Panc1 (cell line): ENCODE measurements at regions not wholly inside any gene's neighbourhood (a gene's known extent, or its start where the extent isn't known, plus 50 kb on each side); places are given as distances from the start of the nearest gene placed in this dataset.

ENCODE experiments used
- ATAC-seq: fragments of 200-7000 bp; cut with Tn5 transposase; 2 replicates; pipeline ENCODE4 v1.9.1; 2020; ENCODE audit warnings: mild to moderate bottlenecking, moderate library complexity
- BruUV-seq: library from RNA; stranded (reverse); fragments of 400-500 nt; replicated peaks from 2 replicates; lab custom pipeline; 2021; lab: Mats Ljungman, UMichigan
- CTCF ChIA-PET: fragments of 300-600 bp; sonication (Branson Sonifier 250); formaldehyde crosslinking; loops from one replicate; lab custom pipeline; 2022; ENCODE audit warnings: antibody characterized with exemption; lab: Charles Lee
- POLR2A ChIA-PET: fragments of 300-600 bp; sonication (Branson Sonifier 250); formaldehyde crosslinking; loops from one replicate; lab custom pipeline; 2022; ENCODE audit warnings: antibody characterized with exemption; lab: Charles Lee
- DNase-seq: peaks from one replicate; pipeline ENCODE4 v3.0.0-alpha.2; 2010; ENCODE audit warnings: low read depth, low spot score
- H3K27ac ChIP-seq: 2 replicates; pipeline ENCODE4 v1.5.1; 2011; ENCODE audit warnings: mild to moderate bottlenecking, low read length, inconsistent platforms
- H3K27me3 ChIP-seq: fragments of 200-500 bp; sonication (Bioruptor generic); 2 replicates; pipeline ENCODE4 v1.6.0; 2014; ENCODE audit warnings: low read length, inconsistent platforms; ENCODE audit not compliant: control insufficient read depth, insufficient read depth
- H3K36me3 ChIP-seq: fragments of 200-500 bp; sonication (Bioruptor generic); 2 replicates; pipeline ENCODE4 v1.5.1; 2014; ENCODE audit warnings: inconsistent platforms, mild to moderate bottlenecking, low read length, moderate library complexity; ENCODE audit not compliant: control insufficient read depth, insufficient read depth
- H3K4me1 ChIP-seq: 2 replicates; pipeline ENCODE4 v1.5.1; 2011; ENCODE audit warnings: inconsistent platforms, mild to moderate bottlenecking, low read length, moderate library complexity; ENCODE audit not compliant: control insufficient read depth, insufficient read depth
- H3K4me3 ChIP-seq, 2 experiments: 2 replicates each; pipeline ENCODE4 v1.5.1; 2011 to 2012; ENCODE audit warnings: low read depth in 2 of 2, low read length in 2 of 2, mild to moderate bottlenecking in 2 of 2, inconsistent platforms in 1 of 2, moderate library complexity in 1 of 2
- H3K9me3 ChIP-seq: fragments of 200-500 bp; sonication (Bioruptor generic); 2 replicates; pipeline ENCODE4 v1.5.1; 2014; ENCODE audit warnings: low read depth, mild to moderate bottlenecking, inconsistent platforms, low read length, moderate library complexity; ENCODE audit not compliant: control insufficient read depth, insufficient read depth
- POLR2AphosphoS5 ChIP-seq: IDR thresholded peaks from 2 replicates; pipeline ENCODE4 v1.6.1; 2012; ENCODE audit warnings: mild to moderate bottlenecking, low read depth, low read length, moderate library complexity
- SIN3A ChIP-seq: IDR thresholded peaks from 2 replicates; pipeline ENCODE4 v1.6.1; 2012; ENCODE audit warnings: low read depth, mild to moderate bottlenecking, low read length, moderate library complexity, borderline replicate concordance; ENCODE audit not compliant: insufficient read depth
- TCF7L2 ChIP-seq: IDR thresholded peaks from 2 replicates; pipeline ENCODE4 v1.6.1; 2011; ENCODE audit warnings: mild to moderate bottlenecking, low read depth, low read length, inconsistent platforms
- in situ Hi-C: cut with HindIII; loops from 2 replicates; pipeline ENCODE4 v1.10.0; 2016; ENCODE audit warnings: low sequenced_read_pairs, low pct_unique_long_range_greater_than_20kb
- intact Hi-C: fragments of 100-400 bp; cut with micrococcal nuclease; formaldehyde crosslinking; loops from one replicate; pipeline ENCODE4 v1.10.0; 2022; ENCODE audit not compliant: unreplicated experiment
- TF ChIP-seq, protein P1 (sequence below), 2 experiments: IDR thresholded peaks; 2 replicates each; pipeline ENCODE4 v1.6.1; 2011 to 2012; ENCODE audit warnings: low read depth in 2 of 2, control low read depth in 1 of 2, low read length in 1 of 2, mild to moderate bottlenecking in 1 of 2, moderate library complexity in 1 of 2; ENCODE audit not compliant: insufficient read depth in 1 of 2
- TF ChIP-seq, protein P2 (sequence below): fragments of 450-650 bp; IDR thresholded peaks from 2 replicates; pipeline ENCODE4 v1.5.1; 2017; ENCODE audit warnings: mild to moderate bottlenecking

DNA sequence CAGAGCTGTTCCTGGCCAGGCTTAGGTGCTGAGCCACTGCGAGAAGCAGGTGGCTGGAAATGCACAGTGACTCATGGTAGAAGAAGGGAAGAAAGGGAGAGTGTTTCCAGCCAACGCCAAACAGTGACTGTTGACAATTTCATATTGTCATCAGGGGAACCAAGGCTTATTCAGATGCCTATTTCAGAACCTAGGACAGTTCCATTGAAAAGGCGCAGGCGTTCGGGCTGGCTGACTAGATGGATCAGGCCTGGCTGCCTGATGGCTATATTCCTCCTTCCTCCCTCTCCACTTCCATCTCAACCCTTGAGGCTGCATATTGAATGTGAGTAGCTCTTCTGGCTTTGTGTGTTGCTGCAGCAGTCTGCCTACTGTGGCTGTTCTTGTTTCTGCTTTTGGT, 73.0 kb upstream of the FRMPD4 start:
- no peak for DNase-seq
- no peak overlapping the region for H3K27ac ChIP-seq
- ChIA-PET CTCF (no interaction called here), POLR2A (no interaction called here)
- in situ Hi-C loops = no loop called here
- no peak for ATAC-seq
- TF ChIP-seq POLR2AphosphoS5 (no peak), TCF7L2 (no peak)
- TF ChIP-seq, protein P1, sequence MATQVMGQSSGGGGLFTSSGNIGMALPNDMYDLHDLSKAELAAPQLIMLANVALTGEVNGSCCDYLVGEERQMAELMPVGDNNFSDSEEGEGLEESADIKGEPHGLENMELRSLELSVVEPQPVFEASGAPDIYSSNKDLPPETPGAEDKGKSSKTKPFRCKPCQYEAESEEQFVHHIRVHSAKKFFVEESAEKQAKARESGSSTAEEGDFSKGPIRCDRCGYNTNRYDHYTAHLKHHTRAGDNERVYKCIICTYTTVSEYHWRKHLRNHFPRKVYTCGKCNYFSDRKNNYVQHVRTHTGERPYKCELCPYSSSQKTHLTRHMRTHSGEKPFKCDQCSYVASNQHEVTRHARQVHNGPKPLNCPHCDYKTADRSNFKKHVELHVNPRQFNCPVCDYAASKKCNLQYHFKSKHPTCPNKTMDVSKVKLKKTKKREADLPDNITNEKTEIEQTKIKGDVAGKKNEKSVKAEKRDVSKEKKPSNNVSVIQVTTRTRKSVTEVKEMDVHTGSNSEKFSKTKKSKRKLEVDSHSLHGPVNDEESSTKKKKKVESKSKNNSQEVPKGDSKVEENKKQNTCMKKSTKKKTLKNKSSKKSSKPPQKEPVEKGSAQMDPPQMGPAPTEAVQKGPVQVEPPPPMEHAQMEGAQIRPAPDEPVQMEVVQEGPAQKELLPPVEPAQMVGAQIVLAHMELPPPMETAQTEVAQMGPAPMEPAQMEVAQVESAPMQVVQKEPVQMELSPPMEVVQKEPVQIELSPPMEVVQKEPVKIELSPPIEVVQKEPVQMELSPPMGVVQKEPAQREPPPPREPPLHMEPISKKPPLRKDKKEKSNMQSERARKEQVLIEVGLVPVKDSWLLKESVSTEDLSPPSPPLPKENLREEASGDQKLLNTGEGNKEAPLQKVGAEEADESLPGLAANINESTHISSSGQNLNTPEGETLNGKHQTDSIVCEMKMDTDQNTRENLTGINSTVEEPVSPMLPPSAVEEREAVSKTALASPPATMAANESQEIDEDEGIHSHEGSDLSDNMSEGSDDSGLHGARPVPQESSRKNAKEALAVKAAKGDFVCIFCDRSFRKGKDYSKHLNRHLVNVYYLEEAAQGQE (IDR thresholded peaks at IDR 0.05; ENCODE audit: insufficient read depth in 1 of 2, low read depth in 2 of 2, low read length in 1 of 2) = peak; percentile 42 to 57; a peak in 3 of 4 replicates
- TF ChIP-seq, protein P2, sequence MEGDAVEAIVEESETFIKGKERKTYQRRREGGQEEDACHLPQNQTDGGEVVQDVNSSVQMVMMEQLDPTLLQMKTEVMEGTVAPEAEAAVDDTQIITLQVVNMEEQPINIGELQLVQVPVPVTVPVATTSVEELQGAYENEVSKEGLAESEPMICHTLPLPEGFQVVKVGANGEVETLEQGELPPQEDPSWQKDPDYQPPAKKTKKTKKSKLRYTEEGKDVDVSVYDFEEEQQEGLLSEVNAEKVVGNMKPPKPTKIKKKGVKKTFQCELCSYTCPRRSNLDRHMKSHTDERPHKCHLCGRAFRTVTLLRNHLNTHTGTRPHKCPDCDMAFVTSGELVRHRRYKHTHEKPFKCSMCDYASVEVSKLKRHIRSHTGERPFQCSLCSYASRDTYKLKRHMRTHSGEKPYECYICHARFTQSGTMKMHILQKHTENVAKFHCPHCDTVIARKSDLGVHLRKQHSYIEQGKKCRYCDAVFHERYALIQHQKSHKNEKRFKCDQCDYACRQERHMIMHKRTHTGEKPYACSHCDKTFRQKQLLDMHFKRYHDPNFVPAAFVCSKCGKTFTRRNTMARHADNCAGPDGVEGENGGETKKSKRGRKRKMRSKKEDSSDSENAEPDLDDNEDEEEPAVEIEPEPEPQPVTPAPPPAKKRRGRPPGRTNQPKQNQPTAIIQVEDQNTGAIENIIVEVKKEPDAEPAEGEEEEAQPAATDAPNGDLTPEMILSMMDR = no peak
- no peaks in the 10 kb centered on the region for H3K27me3 ChIP-seq
- H3K36me3 ChIP-seq = no peaks in the 10 kb centered on the region
- H3K9me3 ChIP-seq = no peaks in the 10 kb centered on the region
- no TSS peak for BruUV-seq
- intact Hi-C loops = no loop called here
- H3K4me1 ChIP-seq = no peaks in the 10 kb centered on the region
- H3K4me3 ChIP-seq = no peak overlapping the region

DNA sequence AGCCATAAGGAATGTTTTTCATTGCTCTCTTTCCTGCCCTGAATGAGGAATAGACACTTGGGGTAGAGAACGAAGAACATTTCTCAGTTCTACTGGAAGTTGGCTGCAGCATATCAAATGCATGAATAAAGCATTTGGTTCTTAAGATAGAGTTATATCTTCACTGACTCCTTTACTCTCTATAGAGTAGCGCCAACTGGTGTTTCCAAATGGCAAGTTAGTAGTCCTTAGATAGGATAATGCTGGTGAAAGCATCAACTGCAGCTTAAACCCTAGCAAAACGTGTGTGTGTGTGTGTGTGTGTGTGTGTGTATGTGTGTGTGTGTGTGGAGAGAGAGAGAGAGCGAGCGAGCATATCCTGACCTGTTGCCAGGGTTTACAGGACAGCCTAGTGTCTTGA, 62.2 kb upstream of the FRMPD4 start:
- intact Hi-C loops (no loop called here), in situ Hi-C loops (no loop called here)
- DNase-seq (no peak), ATAC-seq (no peak)
- POLR2A ChIA-PET = no interaction called here
- CTCF ChIA-PET = no interaction called here
- TF ChIP-seq, protein P1 (IDR thresholded peaks at IDR 0.05; ENCODE audit: insufficient read depth in 1 of 2, low read depth in 2 of 2, low read length in 1 of 2) = no peak
- no peak for TF ChIP-seq POLR2AphosphoS5
- TF ChIP-seq SIN3A = no peak
- no peak for TF ChIP-seq TCF7L2
- TF ChIP-seq, protein P2 = no peak
- Histone ChIP-seq H3K27me3 (no peaks in the 10 kb centered on the region), H3K4me3 (no peak overlapping the region), H3K9me3 (no peaks in the 10 kb centered on the region), H3K4me1 (no peaks in the 10 kb centered on the region), H3K27ac (no peak overlapping the region), H3K36me3 (no peaks in the 10 kb centered on the region)
- BruUV-seq = no TSS peak
